HUES64 (cell line): ENCODE measurements at regions not wholly inside any gene's neighbourhood (a gene's known extent, or its start where the extent isn't known, plus 50 kb on each side); places are given as distances from the start of the nearest gene placed in this dataset.

Experiments used
- H3K27ac ChIP-seq: 2 replicates; pipeline ENCODE4 v1.7.0; 2013; ENCODE audit warnings: low read depth, low read length, inconsistent platforms
- H3K27me3 ChIP-seq: 2 replicates; pipeline ENCODE4 v1.6.1; 2013; ENCODE audit warnings: mild to moderate bottlenecking, low read length; ENCODE audit not compliant: insufficient read depth
- H3K36me3 ChIP-seq: 2 replicates; pipeline ENCODE4 v1.6.1; 2013; ENCODE audit warnings: mild to moderate bottlenecking, low read length; ENCODE audit not compliant: insufficient read depth
- H3K4me1 ChIP-seq: 2 replicates; pipeline ENCODE4 v1.6.1; 2013; ENCODE audit warnings: mild to moderate bottlenecking, low read length, moderate library complexity; ENCODE audit not compliant: insufficient read depth
- H3K4me3 ChIP-seq: 2 replicates; pipeline ENCODE4 v1.5.1; 2013; ENCODE audit warnings: mild to moderate bottlenecking, low read length, moderate library complexity
- H3K9ac ChIP-seq: 2 replicates; pipeline ENCODE4 v1.6.1; 2013; ENCODE audit warnings: mild to moderate bottlenecking, low read depth, low read length
- H3K9me3 ChIP-seq: 2 replicates; pipeline ENCODE4 v1.6.1; 2013; ENCODE audit warnings: low read depth, low read length; ENCODE audit not compliant: insufficient read depth
- WGBS: fragments of 150-250, 120-280 bp; methylation state at CpG from one replicate; pipeline ENCODE4 v1.1.7; 2013; ENCODE audit warnings: missing lambda C conversion rate; 5-methylcytosine and 5-hydroxymethylcytosine counted together

DNA sequence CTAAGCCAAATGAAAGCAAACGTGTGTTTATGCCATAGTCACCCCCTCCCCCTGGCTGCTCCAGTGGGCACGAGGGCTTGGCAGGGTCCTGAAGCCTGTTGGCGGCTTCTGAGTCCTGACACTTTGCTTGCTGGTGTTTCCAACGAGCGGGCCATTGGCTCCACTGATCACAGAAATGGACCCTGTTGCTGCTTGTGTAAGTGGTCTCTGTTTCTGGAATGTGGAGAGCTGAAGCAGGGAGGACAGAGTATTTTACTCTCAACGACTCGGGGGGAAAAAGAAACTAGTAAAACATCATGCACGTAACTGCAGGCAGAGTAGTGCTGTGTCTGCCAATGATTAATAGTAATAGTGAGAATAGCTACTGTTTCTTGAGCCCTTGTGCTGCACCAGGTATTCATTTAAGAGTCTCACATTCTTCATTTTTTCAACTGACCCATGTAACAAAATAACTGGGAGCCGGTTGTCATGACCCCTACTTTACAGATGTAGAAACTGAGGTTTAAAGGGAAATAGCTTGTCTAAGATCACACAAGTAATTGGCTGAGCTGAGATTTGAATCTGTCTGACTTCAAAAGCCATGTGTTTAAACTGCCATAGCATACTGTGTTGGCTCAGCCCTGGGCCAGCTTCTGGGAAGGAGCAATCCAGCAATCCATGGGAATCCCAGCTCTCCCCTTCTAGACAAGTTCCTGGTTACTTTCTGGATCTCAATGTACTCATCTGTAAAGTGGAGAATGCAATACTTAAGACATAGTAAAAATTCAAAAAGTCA, 526.7 kb downstream of the INSC start:
- no peaks in the 10 kb centered on the region for H3K4me1 ChIP-seq
- no peaks in the 10 kb centered on the region; the same call in 1 of the 2 replicates for H3K27me3 ChIP-seq
- no peak overlapping the region for H3K4me3 ChIP-seq
- H3K9ac ChIP-seq: no peak overlapping the region
- H3K9me3 ChIP-seq: peaks cover 8% of the 10 kb centered on the region
- WGBS: 90% methylated on average over 9 of the region's 9 CpGs
- no peaks in the 10 kb centered on the region for H3K36me3 ChIP-seq
- H3K27ac ChIP-seq: no peak overlapping the region

GRCh38 chr11:15645201-15645600, 530.5 kb downstream of the INSC start:
- Histone ChIP-seq H3K9me3 (no peaks in the 10 kb centered on the region), H3K36me3 (no peaks in the 10 kb centered on the region), H3K9ac (no peak overlapping the region), H3K4me1 (no peaks in the 10 kb centered on the region; the same call in 1 of the 2 replicates), H3K4me3 (no peak overlapping the region), H3K27me3 (no peaks in the 10 kb centered on the region), H3K27ac (no peak overlapping the region)
- 83% methylated on average over 1 of the region's 1 CpG for WGBS

DNA sequence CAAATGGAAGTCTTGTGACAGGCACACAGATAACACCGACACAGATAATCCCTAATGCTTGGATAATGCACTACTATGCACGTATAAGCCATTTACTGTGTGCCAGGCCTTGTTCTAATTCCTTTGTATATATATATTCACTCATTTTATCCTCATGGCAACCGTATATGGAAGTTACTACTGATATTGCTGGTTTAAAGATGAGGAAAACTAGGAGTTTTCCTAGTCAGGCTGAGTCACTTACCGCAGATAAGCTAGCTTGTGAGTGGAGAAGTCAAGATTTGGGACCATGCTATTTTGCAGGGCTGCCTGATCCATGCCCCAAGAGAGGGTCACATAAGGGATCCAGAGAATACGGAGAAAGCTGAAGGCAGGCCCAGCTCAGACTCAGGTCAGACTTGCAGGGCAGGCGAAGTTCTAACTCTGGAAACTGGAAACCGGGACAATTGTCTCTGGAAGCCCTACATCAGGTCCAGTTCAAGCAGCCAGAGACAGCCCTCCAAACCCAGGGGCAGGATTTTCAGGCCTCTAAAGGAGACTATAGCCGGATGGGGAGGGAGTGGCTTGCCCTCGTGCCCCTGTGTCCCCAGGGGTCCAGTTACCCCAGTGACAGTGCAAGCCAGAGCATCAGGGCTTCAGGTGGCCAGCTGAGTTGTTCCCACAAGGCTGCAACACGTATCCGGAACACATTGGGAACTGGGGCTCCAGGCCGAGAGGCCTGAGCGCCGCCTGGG, 534.8 kb downstream of the INSC start:
- Histone ChIP-seq H3K27me3 (no peaks in the 10 kb centered on the region), H3K36me3 (no peaks in the 10 kb centered on the region), H3K9me3 (no peaks in the 10 kb centered on the region), H3K4me1 (peaks cover 8% of the 10 kb centered on the region; the same call in 1 of the 2 replicates), H3K27ac (no peak overlapping the region), H3K4me3 (no peak overlapping the region), H3K9ac (no peak overlapping the region)
- 51% methylated on average over 14 of the region's 14 CpGs for WGBS

DNA sequence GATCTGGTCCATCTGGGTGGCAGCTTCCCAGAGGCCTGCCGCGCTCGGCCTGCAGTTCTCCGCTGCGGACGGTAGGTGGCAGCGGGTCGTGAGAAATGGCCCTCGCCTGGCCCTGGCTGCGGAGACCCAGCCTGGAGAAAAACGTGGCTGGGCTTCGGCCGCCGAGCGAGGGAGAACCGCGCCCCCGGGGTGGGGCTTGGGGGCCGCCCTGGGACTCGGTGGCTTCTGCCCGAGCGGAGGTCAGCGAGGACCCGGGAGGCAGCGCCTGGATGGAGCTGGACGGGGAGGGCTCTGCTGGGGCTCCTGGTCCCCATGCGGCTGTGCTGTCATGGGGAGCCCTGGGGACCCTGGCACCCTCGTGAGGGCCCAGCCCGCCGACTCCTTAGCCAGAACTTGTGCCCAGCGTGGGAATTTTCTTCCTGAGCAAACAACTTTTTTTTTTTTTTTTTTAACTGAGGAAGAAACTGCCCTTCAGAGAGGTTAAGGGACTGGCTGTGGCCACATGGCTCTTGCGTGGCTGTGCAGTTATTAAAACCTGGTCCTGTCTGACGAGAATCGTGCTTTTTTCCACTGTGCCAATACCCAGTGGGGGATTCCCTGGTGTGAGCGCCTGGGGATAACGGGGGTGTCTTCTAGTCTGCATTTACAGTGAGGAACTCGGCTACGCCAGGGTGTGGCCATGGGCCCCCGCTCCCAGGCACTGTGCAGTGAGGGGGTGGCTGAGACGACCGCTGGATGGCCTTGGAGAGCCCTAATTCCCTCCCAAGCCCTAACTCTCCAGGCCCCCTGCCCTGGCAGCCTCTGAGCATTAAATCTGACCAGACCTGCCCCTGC, 535.6 kb downstream of the INSC start:
- WGBS: 11% methylated on average over 41 of the region's 41 CpGs
- no peak overlapping the region for H3K27ac ChIP-seq
- peaks cover 8% of the 10 kb centered on the region; the same call in 1 of the 2 replicates for H3K4me1 ChIP-seq
- H3K9ac ChIP-seq: no peak overlapping the region; the same call in 1 of the 2 replicates
- H3K4me3 ChIP-seq: peak overlapping the region; percentile 46
- H3K27me3 ChIP-seq: no peaks in the 10 kb centered on the region
- H3K9me3 ChIP-seq: no peaks in the 10 kb centered on the region
- H3K36me3 ChIP-seq: no peaks in the 10 kb centered on the region

- Histone ChIP-seq H3K9me3 (no peaks in the 10 kb centered on the region), H3K4me1 (peaks cover 8% of the 10 kb centered on the region; the same call in 1 of the 2 replicates), H3K27me3 (no peaks in the 10 kb centered on the region), H3K9ac (no peak overlapping the region), H3K27ac (no peak overlapping the region), H3K36me3 (no peaks in the 10 kb centered on the region), H3K4me3 (no peak overlapping the region)
- WGBS: 86% methylated on average over 18 of the region's 22 CpGs
Observed at GRCh38 chr11:15651033-15651432, 536.3 kb downstream of the INSC start.

DNA sequence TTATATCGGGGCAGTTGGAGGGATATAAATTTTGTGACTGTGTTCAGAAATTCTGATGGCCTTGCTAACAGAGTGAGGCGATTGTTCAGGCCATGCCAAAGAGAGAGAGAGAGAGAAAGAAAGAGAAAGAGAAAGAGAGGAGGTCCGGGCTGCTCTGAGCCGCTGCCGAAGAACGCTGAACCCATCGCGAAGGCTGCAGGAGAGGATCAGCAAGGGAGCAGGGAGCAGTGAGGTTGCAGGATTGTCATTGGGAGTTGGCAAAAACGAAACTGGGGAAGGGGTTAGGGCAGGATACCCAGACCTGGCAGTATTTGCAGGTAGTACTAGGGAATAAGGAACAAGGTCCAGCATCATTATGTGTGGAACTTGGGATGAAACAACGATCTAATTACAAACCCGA, 537.1 kb downstream of the INSC start:
- 69% methylated on average over 11 of the region's 11 CpGs for WGBS
- Histone ChIP-seq H3K27me3 (no peaks in the 10 kb centered on the region), H3K4me1 (peaks cover 8% of the 10 kb centered on the region; the same call in 1 of the 2 replicates), H3K27ac (no peak overlapping the region), H3K9me3 (no peaks in the 10 kb centered on the region), H3K36me3 (no peaks in the 10 kb centered on the region), H3K4me3 (no peak overlapping the region), H3K9ac (no peak overlapping the region)

GRCh38 chr11:15653191-15653710, 538.5 kb downstream of the INSC start:
- Histone ChIP-seq H3K9ac (no peak overlapping the region), H3K4me3 (no peak overlapping the region), H3K27me3 (no peaks in the 10 kb centered on the region), H3K27ac (no peak overlapping the region), H3K36me3 (no peaks in the 10 kb centered on the region), H3K4me1 (peaks cover 8% of the 10 kb centered on the region; the same call in 1 of the 2 replicates), H3K9me3 (no peaks in the 10 kb centered on the region)
- WGBS: 91% methylated on average over 4 of the region's 4 CpGs

DNA sequence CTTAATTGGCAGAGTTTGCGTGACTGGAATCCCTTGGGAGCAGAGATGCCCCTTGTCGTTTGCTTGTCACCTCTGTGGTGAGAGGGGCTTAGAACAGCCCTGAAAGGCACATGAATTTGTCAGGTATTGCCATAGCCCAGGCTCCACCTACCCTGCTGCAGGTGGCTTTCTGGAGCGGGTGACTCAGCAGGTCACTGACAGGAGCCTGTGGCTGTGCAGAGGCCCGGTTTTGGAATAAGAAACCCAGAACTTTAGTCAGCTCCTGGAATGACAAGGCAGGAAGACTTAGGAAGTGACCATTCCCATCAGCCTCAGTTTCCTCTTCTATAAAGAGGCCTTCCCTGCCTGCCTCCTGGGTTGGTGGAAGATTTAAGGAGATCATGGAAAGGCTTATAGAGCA, 539.7 kb downstream of the INSC start:
- no peaks in the 10 kb centered on the region for H3K36me3 ChIP-seq
- H3K27ac ChIP-seq: no peak overlapping the region
- no peak overlapping the region for H3K4me3 ChIP-seq
- 78% methylated on average over 4 of the region's 4 CpGs for WGBS
- peaks cover 8% of the 10 kb centered on the region; the same call in 1 of the 2 replicates for H3K4me1 ChIP-seq
- H3K27me3 ChIP-seq: no peaks in the 10 kb centered on the region
- H3K9me3 ChIP-seq: no peaks in the 10 kb centered on the region
- H3K9ac ChIP-seq: no peak overlapping the region

- no peaks in the 10 kb centered on the region for H3K36me3 ChIP-seq
- H3K9ac ChIP-seq: no peak overlapping the region
- H3K27me3 ChIP-seq: no peaks in the 10 kb centered on the region
- 97% methylated on average over 8 of the region's 8 CpGs for WGBS
- no peak overlapping the region for H3K4me3 ChIP-seq
- no peaks in the 10 kb centered on the region for H3K9me3 ChIP-seq
- no peak overlapping the region for H3K27ac ChIP-seq
- H3K4me1 ChIP-seq: peaks cover 5% of the 10 kb centered on the region; the same call in 1 of the 2 replicates
Observed at GRCh38 chr11:15655552-15655951, 540.8 kb downstream of the INSC start.

DNA sequence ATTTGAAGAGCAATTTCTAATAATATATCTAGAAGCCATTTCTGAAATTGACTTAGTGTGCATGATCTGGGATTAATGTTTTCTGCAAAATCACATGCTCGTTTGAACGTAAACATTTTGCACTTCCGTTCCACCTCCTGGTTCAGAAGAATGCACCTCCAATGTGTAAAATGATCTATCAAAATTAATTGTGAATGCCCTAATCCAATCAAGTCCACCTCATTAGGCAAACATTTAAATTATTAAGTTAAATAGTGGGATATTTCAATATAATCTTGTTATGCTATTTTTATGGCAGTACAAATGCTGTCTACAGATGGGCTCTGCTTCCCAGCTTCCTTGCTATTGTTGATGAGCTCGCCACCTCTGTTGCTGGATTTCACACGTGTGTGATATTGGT, 542.5 kb downstream of the INSC start:
- H3K27me3 ChIP-seq: no peaks in the 10 kb centered on the region
- H3K9ac ChIP-seq: no peak overlapping the region
- H3K9me3 ChIP-seq: no peaks in the 10 kb centered on the region
- no peak overlapping the region for H3K27ac ChIP-seq
- H3K4me1 ChIP-seq: no peaks in the 10 kb centered on the region
- H3K36me3 ChIP-seq: no peaks in the 10 kb centered on the region
- WGBS: 92% methylated on average over 5 of the region's 5 CpGs
- H3K4me3 ChIP-seq: no peak overlapping the region
